NT2/D1 (cell line): ENCODE measurements at regions not wholly inside any gene's neighbourhood (a gene's known extent, or its start where the extent isn't known, plus 50 kb on each side); places are given as distances from the start of the nearest gene placed in this dataset.

Experiments
- DNase-seq: peaks from one replicate; pipeline ENCODE4 v3.0.0-alpha.2; 2011; ENCODE audit warnings: low read depth, low spot score
- H3K27me3 ChIP-seq: 2 replicates; pipeline ENCODE4 v1.6.0; 2011; ENCODE audit warnings: mild to moderate bottlenecking; ENCODE audit not compliant: insufficient read length, insufficient read depth
- H3K36me3 ChIP-seq: 2 replicates; pipeline ENCODE4 v1.6.1; 2011; ENCODE audit warnings: mild to moderate bottlenecking, low read length, mixed read lengths; ENCODE audit not compliant: insufficient read depth, insufficient read length
- H3K4me1 ChIP-seq: 2 replicates; pipeline ENCODE4 v1.5.1; 2011; ENCODE audit not compliant: insufficient read depth, insufficient read length
- H3K4me3 ChIP-seq: 2 replicates; pipeline ENCODE4 v1.5.1; 2011; ENCODE audit warnings: low read depth; ENCODE audit not compliant: insufficient read length
- H3K9ac ChIP-seq: 2 replicates; pipeline ENCODE4 v1.6.0; 2011; ENCODE audit warnings: low read depth; ENCODE audit not compliant: insufficient read length
- H3K9me3 ChIP-seq: 2 replicates; pipeline ENCODE4 v1.5.1; 2011; ENCODE audit warnings: mild to moderate bottlenecking, low read length; ENCODE audit not compliant: insufficient read depth
- SUZ12 ChIP-seq: IDR thresholded peaks from 2 replicates; pipeline ENCODE4 v1.6.1; 2011; ENCODE audit not compliant: insufficient read length, insufficient read depth; ENCODE audit errors: extremely low read depth
- YY1 ChIP-seq: IDR thresholded peaks from 2 replicates; pipeline ENCODE4 v1.6.1; 2011; ENCODE audit not compliant: insufficient read length, insufficient read depth
- ZNF274 ChIP-seq: IDR thresholded peaks from 2 replicates; pipeline ENCODE4 v1.6.1; 2011; ENCODE audit warnings: mild to moderate bottlenecking, low read depth, low read length

DNA sequence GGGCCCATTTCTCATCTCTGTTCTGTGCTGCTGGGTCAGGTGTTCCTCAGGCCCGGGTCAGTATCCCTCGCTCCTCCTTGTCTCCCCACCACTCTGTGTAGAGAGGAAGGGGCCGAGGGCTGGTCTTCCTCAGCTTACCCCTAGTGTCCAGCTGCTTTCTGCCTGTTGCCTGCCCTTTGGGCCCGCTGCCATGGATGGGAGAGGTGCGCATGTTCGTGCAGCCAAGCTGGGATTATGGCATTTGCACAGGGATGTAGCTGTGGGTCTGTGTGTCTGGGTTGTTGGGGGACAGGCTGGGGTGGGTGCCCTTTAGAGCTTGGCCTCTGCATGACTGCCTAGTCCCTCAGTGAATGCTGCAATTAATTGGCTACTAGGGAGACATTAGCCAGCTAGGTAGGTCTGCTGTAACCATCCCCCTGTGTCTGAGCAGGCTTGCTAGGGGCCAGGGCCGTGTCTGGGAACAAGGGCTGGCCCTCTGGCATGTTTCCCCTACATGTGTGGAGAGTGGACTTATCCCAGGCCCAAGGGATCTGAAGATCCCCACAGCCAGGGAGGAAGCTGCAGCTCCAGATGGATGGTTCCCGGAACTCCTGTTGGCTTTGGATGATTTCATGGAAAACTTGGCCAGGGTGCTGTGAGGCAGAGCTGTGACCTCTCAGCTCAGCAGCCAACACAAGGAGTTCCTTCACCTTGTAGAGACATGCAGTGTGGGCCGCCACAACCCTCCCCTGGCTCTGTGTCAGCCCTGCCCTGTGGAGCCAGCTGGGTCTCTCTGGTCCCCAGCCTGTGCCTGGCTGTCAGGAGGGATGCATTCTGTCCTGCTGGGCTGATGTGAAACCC, 161.9 kb downstream of the MACROH2A1 start:
- no peak overlapping the region for H3K4me3 ChIP-seq
- peaks cover 4% of the 10 kb centered on the region for H3K4me1 ChIP-seq
- no peak for DNase-seq
- H3K9me3 ChIP-seq = no peaks in the 10 kb centered on the region
- H3K27me3 ChIP-seq = no peaks in the 10 kb centered on the region
- no peak overlapping the region for H3K9ac ChIP-seq
- no peak for TF ChIP-seq SUZ12
- TF ChIP-seq YY1 = no peak
- no peak for TF ChIP-seq ZNF274
- no peaks in the 10 kb centered on the region for H3K36me3 ChIP-seq

DNA sequence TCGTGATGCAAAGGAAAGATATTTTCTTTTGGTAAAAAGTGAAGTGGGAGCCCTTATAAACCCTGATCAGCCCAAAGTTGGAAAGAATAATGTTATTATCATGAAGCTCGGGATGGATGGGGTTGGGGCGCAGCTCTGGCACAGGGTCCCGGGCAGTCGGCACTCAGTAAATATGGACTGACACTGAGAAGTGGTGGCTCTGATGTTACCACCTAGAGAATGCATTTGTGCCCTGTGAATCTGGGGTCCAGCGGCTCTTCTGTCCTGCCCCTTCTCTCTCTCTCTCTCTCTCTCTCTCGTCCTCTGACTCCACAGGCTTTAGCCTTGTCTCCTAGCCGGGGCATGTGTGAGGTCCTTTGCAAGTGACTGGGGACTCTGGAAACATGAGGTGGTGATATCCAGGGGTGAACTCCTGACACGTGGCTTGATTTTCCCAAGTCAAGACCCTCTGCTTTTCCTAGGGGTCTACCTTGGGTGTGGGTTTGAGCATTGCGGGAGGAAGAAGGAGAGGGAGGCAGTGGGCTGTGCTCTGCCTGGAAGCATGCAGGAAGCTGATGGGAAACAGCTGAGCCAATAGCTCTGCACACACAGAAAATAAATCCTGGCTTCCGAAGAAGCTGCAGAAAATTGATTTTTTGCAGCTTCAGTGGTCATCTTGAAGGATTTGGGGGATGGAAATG, 162.7 kb downstream of the MACROH2A1 start:
- no peaks in the 10 kb centered on the region for H3K27me3 ChIP-seq
- H3K4me3 ChIP-seq = no peak overlapping the region
- no peaks in the 10 kb centered on the region for H3K36me3 ChIP-seq
- H3K4me1 ChIP-seq = peaks cover 4% of the 10 kb centered on the region
- no peak overlapping the region for H3K9ac ChIP-seq
- no peak for DNase-seq
- no peaks in the 10 kb centered on the region for H3K9me3 ChIP-seq
- TF ChIP-seq ZNF274 (no peak), SUZ12 (no peak)

DNA sequence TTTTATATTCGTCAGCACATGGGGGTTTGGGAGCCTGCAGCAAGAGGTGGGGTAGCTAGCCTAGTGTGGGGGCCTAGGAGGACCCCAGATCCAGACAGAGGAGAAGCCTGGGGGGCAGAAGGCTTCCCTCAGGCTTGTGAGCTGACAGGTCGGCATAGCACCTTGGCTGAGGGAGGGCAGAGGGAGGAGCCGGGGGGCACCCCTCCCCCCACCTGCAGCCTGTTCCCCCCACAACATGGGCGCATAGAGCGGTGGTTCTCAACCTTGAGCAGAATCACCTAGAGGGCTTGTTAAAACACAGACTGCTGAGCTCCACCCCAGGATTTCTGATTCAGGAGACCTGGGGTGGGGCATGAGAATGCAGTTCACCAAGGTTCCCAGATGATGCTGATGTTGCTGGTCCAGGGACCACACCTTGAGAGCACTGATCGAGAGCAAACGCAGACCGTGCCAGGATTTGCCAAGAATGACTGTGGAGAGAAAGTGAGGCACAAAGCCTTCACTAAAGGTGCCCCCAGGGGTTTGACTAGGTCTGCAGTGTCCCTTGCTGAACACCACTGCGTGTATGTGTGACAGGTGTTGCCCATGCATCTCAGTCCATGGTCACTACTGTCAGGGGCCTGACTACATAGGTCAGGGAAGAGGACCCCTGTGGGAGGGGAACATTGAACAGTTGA, 163.3 kb downstream of the MACROH2A1 start:
- Histone ChIP-seq H3K9me3 (no peaks in the 10 kb centered on the region), H3K9ac (no peak overlapping the region), H3K36me3 (no peaks in the 10 kb centered on the region), H3K27me3 (no peaks in the 10 kb centered on the region), H3K4me1 (peaks cover 4% of the 10 kb centered on the region), H3K4me3 (no peak overlapping the region)
- no peak for DNase-seq
- TF ChIP-seq YY1 (no peak), SUZ12 (no peak), ZNF274 (no peak)

DNA sequence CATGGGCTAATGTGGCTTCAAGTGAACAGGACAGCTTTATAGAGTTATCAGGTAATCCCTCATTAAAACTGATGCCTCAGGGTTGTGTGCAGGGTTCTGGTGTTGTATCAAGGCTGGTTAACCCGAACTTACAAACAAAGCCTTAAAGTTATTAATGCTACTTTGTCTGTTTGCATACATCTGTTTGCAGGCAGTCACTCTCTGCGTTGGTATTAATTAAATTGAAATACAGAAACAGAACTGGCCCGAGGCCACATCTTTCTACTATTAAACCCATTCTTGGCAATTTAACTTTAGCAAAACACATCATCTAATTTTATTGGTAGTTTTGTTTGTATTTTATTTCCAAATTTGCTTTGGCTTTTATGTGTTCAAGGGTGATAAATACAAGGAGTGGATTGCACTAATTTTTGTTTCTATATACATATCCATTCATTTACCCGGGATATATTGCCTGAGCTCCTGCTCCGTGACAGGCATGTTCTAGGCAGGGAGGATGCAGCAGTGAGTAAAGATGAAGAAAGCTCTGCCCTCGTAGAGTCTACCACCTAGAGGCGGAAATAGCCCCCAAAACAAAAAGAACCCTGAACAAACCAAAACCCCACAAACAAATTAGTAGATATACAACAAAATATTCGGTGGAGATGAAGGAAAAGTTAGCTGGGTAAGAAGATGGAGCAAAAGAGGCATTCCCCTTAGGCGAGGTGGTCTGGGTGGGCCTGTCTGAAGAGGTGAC, 164.2 kb downstream of the MACROH2A1 start:
- Histone ChIP-seq H3K27me3 (no peaks in the 10 kb centered on the region), H3K36me3 (no peaks in the 10 kb centered on the region), H3K9me3 (no peaks in the 10 kb centered on the region), H3K9ac (no peak overlapping the region), H3K4me1 (peaks cover 4% of the 10 kb centered on the region), H3K4me3 (no peak overlapping the region)
- no peak for DNase-seq
- TF ChIP-seq SUZ12 (no peak), YY1 (no peak)

DNA sequence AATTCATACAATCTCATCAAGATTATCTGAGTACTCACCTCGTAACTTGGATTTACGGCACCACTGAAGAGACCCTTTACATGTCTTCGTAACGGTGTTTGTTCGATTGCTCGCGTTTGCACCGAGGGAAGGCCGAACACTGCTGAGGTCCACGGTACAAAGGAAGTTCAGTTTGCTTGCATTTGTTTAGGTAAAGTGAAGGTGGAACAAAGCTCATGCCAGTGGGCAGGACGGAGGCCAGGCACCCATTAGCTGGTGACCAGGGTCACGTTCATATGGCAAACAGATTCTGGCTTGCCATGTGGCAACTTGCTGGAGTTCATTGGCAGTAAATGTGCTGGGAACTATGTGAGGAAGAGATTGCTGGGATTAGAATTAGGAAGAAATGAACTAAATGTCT, 164.8 kb downstream of the MACROH2A1 start:
- H3K27me3 ChIP-seq = peaks cover 3% of the 10 kb centered on the region
- no peaks in the 10 kb centered on the region for H3K9me3 ChIP-seq
- H3K4me1 ChIP-seq = peaks cover 4% of the 10 kb centered on the region
- no peaks in the 10 kb centered on the region for H3K36me3 ChIP-seq
- no peak overlapping the region for H3K9ac ChIP-seq
- TF ChIP-seq ZNF274 (no peak), YY1 (no peak), SUZ12 (no peak)
- H3K4me3 ChIP-seq = no peak overlapping the region
- no peak for DNase-seq

DNA sequence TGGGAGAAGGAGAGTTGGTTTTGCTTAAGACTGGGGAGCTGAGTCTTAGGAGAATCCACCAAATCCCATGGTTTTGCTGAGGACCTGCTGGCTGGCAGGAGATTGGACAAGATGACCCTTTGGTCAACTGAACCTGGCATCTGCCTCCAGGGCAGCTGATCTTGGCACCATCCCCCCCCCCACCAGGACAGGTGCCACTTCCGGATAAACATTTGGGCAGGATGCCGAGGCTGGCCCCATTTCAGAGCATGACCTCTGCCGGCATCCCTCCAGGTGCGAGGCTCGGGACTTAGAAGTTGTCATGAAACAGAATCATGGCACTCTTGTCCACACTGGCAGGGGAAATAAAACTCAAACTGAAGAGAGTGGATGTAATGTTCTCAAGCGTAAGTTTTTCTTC, 165.6 kb downstream of the MACROH2A1 start:
- peaks cover 3% of the 10 kb centered on the region for H3K27me3 ChIP-seq
- no peak for TF ChIP-seq YY1
- TF ChIP-seq SUZ12 = no peak
- TF ChIP-seq ZNF274 = no peak
- no peaks in the 10 kb centered on the region for H3K36me3 ChIP-seq
- no peak overlapping the region for H3K9ac ChIP-seq
- no peaks in the 10 kb centered on the region for H3K9me3 ChIP-seq
- peaks cover 4% of the 10 kb centered on the region for H3K4me1 ChIP-seq
- no peak overlapping the region for H3K4me3 ChIP-seq
- no peak for DNase-seq
